ENCODE measurements at regions not wholly inside any gene's neighbourhood (a gene's known extent, or its start where the extent isn't known, plus 50 kb on each side); places are given as distances from the start of the nearest gene placed in this dataset.

DNA sequence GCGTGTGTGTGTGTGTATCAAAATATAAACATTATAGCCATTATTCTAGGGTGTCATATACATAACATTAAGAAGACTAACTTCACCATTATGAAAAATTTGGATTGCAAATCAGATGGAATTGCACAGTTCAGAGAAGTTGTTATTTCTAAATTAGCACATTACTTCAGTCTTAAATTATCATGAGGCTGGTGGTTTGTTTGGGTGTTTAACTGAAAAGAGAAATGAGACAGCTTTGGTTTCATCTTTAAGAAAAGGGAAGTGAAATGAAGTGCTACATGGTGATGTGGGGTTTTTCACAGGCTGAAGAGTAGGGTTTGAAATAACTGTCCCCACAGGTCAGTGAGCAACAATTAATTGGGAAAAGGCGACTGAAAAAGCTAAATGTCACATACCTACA is 161.2 kb upstream of the XIRP2 start:
- TF ChIP-seq, protein P1, sequence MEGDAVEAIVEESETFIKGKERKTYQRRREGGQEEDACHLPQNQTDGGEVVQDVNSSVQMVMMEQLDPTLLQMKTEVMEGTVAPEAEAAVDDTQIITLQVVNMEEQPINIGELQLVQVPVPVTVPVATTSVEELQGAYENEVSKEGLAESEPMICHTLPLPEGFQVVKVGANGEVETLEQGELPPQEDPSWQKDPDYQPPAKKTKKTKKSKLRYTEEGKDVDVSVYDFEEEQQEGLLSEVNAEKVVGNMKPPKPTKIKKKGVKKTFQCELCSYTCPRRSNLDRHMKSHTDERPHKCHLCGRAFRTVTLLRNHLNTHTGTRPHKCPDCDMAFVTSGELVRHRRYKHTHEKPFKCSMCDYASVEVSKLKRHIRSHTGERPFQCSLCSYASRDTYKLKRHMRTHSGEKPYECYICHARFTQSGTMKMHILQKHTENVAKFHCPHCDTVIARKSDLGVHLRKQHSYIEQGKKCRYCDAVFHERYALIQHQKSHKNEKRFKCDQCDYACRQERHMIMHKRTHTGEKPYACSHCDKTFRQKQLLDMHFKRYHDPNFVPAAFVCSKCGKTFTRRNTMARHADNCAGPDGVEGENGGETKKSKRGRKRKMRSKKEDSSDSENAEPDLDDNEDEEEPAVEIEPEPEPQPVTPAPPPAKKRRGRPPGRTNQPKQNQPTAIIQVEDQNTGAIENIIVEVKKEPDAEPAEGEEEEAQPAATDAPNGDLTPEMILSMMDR (IDR thresholded peaks at IDR 0.05; ENCODE audit: borderline replicate concordance, extremely low read depth, low read length, poor library complexity, severe bottlenecking): no peak
- no peak for TF ChIP-seq EZH2 (IDR thresholded peaks at IDR 0.05; ENCODE audit: borderline replicate concordance, low read depth, low read length, severe bottlenecking)
